ENCODE measurements at regions not wholly inside any gene's neighbourhood (a gene's known extent, or its start where the extent isn't known, plus 50 kb on each side); places are given as distances from the start of the nearest gene placed in this dataset.

GRCh38 chr5:96566833-96567587, 95.2 kb upstream of the CAST start:
- Histone ChIP-seq H3K36me3 (no peaks in the 10 kb centered on the region), H3K27me3 (no peaks in the 10 kb centered on the region), H3K4me1 (ENCODE audit: insufficient read depth) (no peaks in the 10 kb centered on the region), H3K4me3 (no peak overlapping the region), H3K27ac (no peak overlapping the region), H3K9me3 (no peaks in the 10 kb centered on the region)
- no peak for TF ChIP-seq EP300 (IDR thresholded peaks at IDR 0.05)
- TF ChIP-seq CTCF (IDR thresholded peaks at IDR 0.05): no peak
- no peak for TF ChIP-seq POLR2A (IDR thresholded peaks at IDR 0.05)
- WGBS, 3 donors: 19 to 25% (median 22%) methylated on average over 8 of the region's 8 CpGs
- DNase-seq: no peak
- intact Hi-C loops (cut with DNase I): no loop called here

GRCh38 chr5:96569332-96569731, 92.8 kb upstream of the CAST start:
- no peaks in the 10 kb centered on the region for H3K27me3 ChIP-seq
- DNase-seq: no peak
- H3K36me3 ChIP-seq: no peaks in the 10 kb centered on the region
- H3K27ac ChIP-seq: no peak overlapping the region
- intact Hi-C loops (cut with DNase I): no loop called here
- H3K4me1 ChIP-seq (ENCODE audit: insufficient read depth): no peaks in the 10 kb centered on the region
- WGBS, 3 donors: 78 to 92% (median 87%) methylated on average over 4 of the region's 4 CpGs
- no peaks in the 10 kb centered on the region for H3K9me3 ChIP-seq
- TF ChIP-seq CTCF (IDR thresholded peaks at IDR 0.05) (no peak), POLR2A (IDR thresholded peaks at IDR 0.05) (no peak), EP300 (IDR thresholded peaks at IDR 0.05) (no peak)
- H3K4me3 ChIP-seq: no peak overlapping the region

DNA sequence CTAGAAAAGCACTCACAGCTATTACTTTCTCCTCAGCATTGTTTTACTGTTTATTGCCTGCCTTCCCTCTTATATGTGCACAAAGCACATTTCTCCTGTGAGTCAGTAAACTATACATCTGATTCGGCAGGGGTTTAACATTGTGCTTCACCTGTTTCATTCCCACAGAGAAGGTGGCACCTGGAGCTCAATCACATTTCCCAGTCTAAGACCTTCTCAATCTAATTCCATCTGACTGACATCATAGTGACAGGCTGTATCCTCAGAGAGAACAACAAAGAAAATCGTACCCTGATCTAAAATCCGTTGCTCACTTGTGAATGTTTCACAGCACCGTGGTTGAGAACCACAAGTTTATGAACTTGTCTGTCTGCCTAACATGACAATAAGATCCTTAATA, 92.4 kb upstream of the CAST start:
- no peak for TF ChIP-seq CTCF (IDR thresholded peaks at IDR 0.05)
- TF ChIP-seq EP300 (IDR thresholded peaks at IDR 0.05): no peak
- TF ChIP-seq POLR2A (IDR thresholded peaks at IDR 0.05): no peak
- Histone ChIP-seq H3K4me1 (ENCODE audit: insufficient read depth) (no peaks in the 10 kb centered on the region), H3K36me3 (no peaks in the 10 kb centered on the region), H3K9me3 (no peaks in the 10 kb centered on the region), H3K4me3 (no peak overlapping the region), H3K27ac (no peak overlapping the region), H3K27me3 (no peaks in the 10 kb centered on the region)
- DNase-seq: no peak
- intact Hi-C loops (cut with DNase I): no loop called here
- 84 to 90% (median 86%) methylated on average over 4 of the region's 4 CpGs for WGBS, 3 donors

GRCh38 chr5:96572864-96573512, 89.2 kb upstream of the CAST start:
- Histone ChIP-seq H3K9me3 (no peaks in the 10 kb centered on the region), H3K27ac (no peak overlapping the region), H3K27me3 (no peaks in the 10 kb centered on the region), H3K4me1 (ENCODE audit: insufficient read depth) (no peaks in the 10 kb centered on the region), H3K4me3 (no peak overlapping the region), H3K36me3 (no peaks in the 10 kb centered on the region)
- no peak for TF ChIP-seq EP300 (IDR thresholded peaks at IDR 0.05)
- TF ChIP-seq POLR2A (IDR thresholded peaks at IDR 0.05): no peak
- no peak for DNase-seq
- intact Hi-C loops (cut with DNase I): no loop called here
- 84 to 89% (median 86%) methylated on average over 5 of the region's 5 CpGs for WGBS, 3 donors

- Histone ChIP-seq H3K27me3 (no peaks in the 10 kb centered on the region), H3K4me1 (ENCODE audit: insufficient read depth) (no peaks in the 10 kb centered on the region), H3K4me3 (no peak overlapping the region), H3K36me3 (no peaks in the 10 kb centered on the region), H3K9me3 (no peaks in the 10 kb centered on the region), H3K27ac (no peak overlapping the region)
- intact Hi-C loops (cut with DNase I): no loop called here
- TF ChIP-seq EP300 (IDR thresholded peaks at IDR 0.05) (no peak), POLR2A (IDR thresholded peaks at IDR 0.05) (no peak), CTCF (IDR thresholded peaks at IDR 0.05) (no peak)
- no peak for DNase-seq
These were observed 88.7 kb upstream of the CAST start for GRCh38 chr5:96573513-96573894.

Data from ovary (tissue), 7 donors.